GM23248 (cell line): ENCODE measurements at regions not wholly inside any gene's neighbourhood (a gene's known extent, or its start where the extent isn't known, plus 50 kb on each side); places are given as distances from the start of the nearest gene placed in this dataset.

ENCODE experiments used
- EZH2 ChIP-seq: fragments of 200-600 bp; sonication (generic); IDR thresholded peaks from 2 replicates; pipeline ENCODE4 v1.6.1; 2018; ENCODE audit warnings: antibody characterized with exemption, mild to moderate bottlenecking; ENCODE audit not compliant: insufficient read depth, poor library complexity, severe bottlenecking
- EZH2phosphoT487 ChIP-seq: fragments of 200-600 bp; sonication (generic); IDR thresholded peaks from 2 replicates; pipeline ENCODE4 v1.6.1; 2018; ENCODE audit warnings: antibody characterized with exemption, moderate library complexity, mild to moderate bottlenecking, low read depth; ENCODE audit not compliant: insufficient read depth

- TF ChIP-seq EZH2 (no peak), EZH2phosphoT487 (no peak)
Measured at GRCh38 chr10:28478646-28479045, 54.3 kb upstream of the WAC start.
